GM12891 (cell line): ENCODE measurements at regions not wholly inside any gene's neighbourhood (a gene's known extent, or its start where the extent isn't known, plus 50 kb on each side); places are given as distances from the start of the nearest gene placed in this dataset.

ENCODE experiments used
- POLR2AphosphoS5 ChIP-seq: IDR thresholded peaks from 2 replicates; pipeline ENCODE4 v1.6.1; 2011; ENCODE audit warnings: low read depth, low read length, control low read depth
- POU2F2 ChIP-seq: IDR thresholded peaks from 2 replicates; pipeline ENCODE4 v1.6.1; 2011; ENCODE audit warnings: low read depth, mild to moderate bottlenecking, control low read depth, low read length, moderate library complexity
- SPI1 ChIP-seq: IDR thresholded peaks from 2 replicates; pipeline ENCODE4 v1.6.1; 2011; ENCODE audit warnings: low read depth, low read length, control low read depth
- TAF1 ChIP-seq: IDR thresholded peaks from 2 replicates; pipeline ENCODE4 v1.6.1; 2011; ENCODE audit warnings: low read depth, low read length, control low read depth

GRCh38 chr16:14322186-14322585 lies 251.1 kb downstream of the MRTFB start:
- TF ChIP-seq TAF1 (no peak), SPI1 (no peak), POLR2AphosphoS5 (no peak), POU2F2 (no peak)
